HepG2 (cell line): ENCODE measurements at regions not wholly inside any gene's neighbourhood (a gene's known extent, or its start where the extent isn't known, plus 50 kb on each side); places are given as distances from the start of the nearest gene placed in this dataset.
A peak's percentile ranks its signal among the peaks of the same experiment; 100 is the strongest.

ENCODE experiments used
- ARID2 ChIP-seq: sonication (generic); formaldehyde crosslinking; IDR thresholded peaks from 2 replicates; pipeline ENCODE4 v1.8.1; 2022; ENCODE audit warnings: mild to moderate bottlenecking, missing genetic modification reagents, borderline replicate concordance
- ATF7 ChIP-seq, 2 experiments: fragments of 450-650 bp in 1 of 2; sonication (generic) in 1 of 2; formaldehyde crosslinking in 1 of 2; IDR thresholded peaks; 2 replicates each; pipeline versions ENCODE4 v1.4.0 to v1.6.1; 2016 to 2020; ENCODE audit warnings: antibody characterized with exemption in 1 of 2, mild to moderate bottlenecking in 1 of 2, missing genetic modification reagents in 1 of 2
- EEA1 ChIP-seq: sonication (generic); formaldehyde crosslinking; IDR thresholded peaks from 2 replicates; pipeline ENCODE4 v1.5.1; 2020; ENCODE audit warnings: mild to moderate bottlenecking, missing genetic modification reagents, borderline replicate concordance
- ESRRA ChIP-seq: sonication (generic); formaldehyde crosslinking; IDR thresholded peaks from 2 replicates; pipeline ENCODE4 v1.5.1; 2020; ENCODE audit warnings: mild to moderate bottlenecking, low read depth, missing genetic modification reagents
- IRX3 ChIP-seq: sonication (generic); formaldehyde crosslinking; IDR thresholded peaks from 2 replicates; pipeline ENCODE4 v1.8.1; 2023; ENCODE audit warnings: mild to moderate bottlenecking, low read depth, missing genetic modification reagents, borderline replicate concordance
- MED1 ChIP-seq: sonication (generic); formaldehyde crosslinking; IDR thresholded peaks from 2 replicates; pipeline ENCODE4 v1.4.0; 2020; ENCODE audit warnings: missing genetic modification reagents
- MYC ChIP-seq: sonication (generic); formaldehyde crosslinking; IDR thresholded peaks from 2 replicates; pipeline ENCODE4 v1.9.0; 2021; ENCODE audit warnings: missing genetic modification reagents, borderline replicate concordance
- NCOA1 ChIP-seq: sonication (generic); formaldehyde crosslinking; IDR thresholded peaks from 2 replicates; pipeline ENCODE4 v1.9.0; 2021; ENCODE audit warnings: missing genetic modification reagents
- PHF8 ChIP-seq: sonication (generic); formaldehyde crosslinking; IDR thresholded peaks from 2 replicates; pipeline ENCODE4 v1.5.0; 2020; ENCODE audit warnings: missing genetic modification reagents
- SP140L ChIP-seq: sonication (generic); formaldehyde crosslinking; IDR thresholded peaks from 2 replicates; pipeline ENCODE4 v1.4.0; 2020; ENCODE audit warnings: missing genetic modification reagents, borderline replicate concordance
- TOPORS ChIP-seq: sonication (generic); formaldehyde crosslinking; IDR thresholded peaks from 2 replicates; pipeline ENCODE4 v1.8.0; 2023; ENCODE audit warnings: mild to moderate bottlenecking, missing genetic modification reagents
- ZC3H4 ChIP-seq: sonication (generic); formaldehyde crosslinking; IDR thresholded peaks from 2 replicates; pipeline ENCODE4 v1.4.0; 2020; ENCODE audit warnings: missing genetic modification reagents, borderline replicate concordance
- ZNF549 ChIP-seq: sonication (generic); formaldehyde crosslinking; IDR thresholded peaks from 2 replicates; pipeline ENCODE4 v1.5.0; 2020; ENCODE audit warnings: missing genetic modification reagents
- ZSCAN22 ChIP-seq: sonication (generic); formaldehyde crosslinking; IDR thresholded peaks from 2 replicates; pipeline ENCODE4 v1.4.0; 2020; ENCODE audit warnings: mild to moderate bottlenecking, missing genetic modification reagents
- TF ChIP-seq, protein P1 (sequence below): sonication (generic); formaldehyde crosslinking; IDR thresholded peaks from 2 replicates; pipeline ENCODE4 v1.8.0; 2022; ENCODE audit warnings: mild to moderate bottlenecking, missing genetic modification reagents; ENCODE audit not compliant: insufficient replicate concordance
- TF ChIP-seq, protein P2 (sequence below): sonication (generic); formaldehyde crosslinking; IDR thresholded peaks from 2 replicates; pipeline ENCODE4 v1.8.0; 2022; ENCODE audit warnings: missing genetic modification reagents, mild to moderate bottlenecking, moderate library complexity, borderline replicate concordance
- TF ChIP-seq, protein P3 (sequence below): sonication (generic); formaldehyde crosslinking; IDR thresholded peaks from 2 replicates; pipeline ENCODE4 v1.5.1; 2020; ENCODE audit warnings: missing genetic modification reagents, mild to moderate bottlenecking, borderline replicate concordance
- TF ChIP-seq, protein P4 (sequence below), 2 experiments: sonication (generic) in 1 of 2; formaldehyde crosslinking in 1 of 2; IDR thresholded peaks; 2 replicates each; pipeline versions ENCODE4 v1.6.1 to v1.9.0; 2014 to 2022; ENCODE audit warnings: antibody characterized with exemption in 1 of 2, borderline replicate concordance in 1 of 2, inconsistent platforms in 1 of 2, low read depth in 1 of 2, missing genetic modification reagents in 1 of 2

DNA sequence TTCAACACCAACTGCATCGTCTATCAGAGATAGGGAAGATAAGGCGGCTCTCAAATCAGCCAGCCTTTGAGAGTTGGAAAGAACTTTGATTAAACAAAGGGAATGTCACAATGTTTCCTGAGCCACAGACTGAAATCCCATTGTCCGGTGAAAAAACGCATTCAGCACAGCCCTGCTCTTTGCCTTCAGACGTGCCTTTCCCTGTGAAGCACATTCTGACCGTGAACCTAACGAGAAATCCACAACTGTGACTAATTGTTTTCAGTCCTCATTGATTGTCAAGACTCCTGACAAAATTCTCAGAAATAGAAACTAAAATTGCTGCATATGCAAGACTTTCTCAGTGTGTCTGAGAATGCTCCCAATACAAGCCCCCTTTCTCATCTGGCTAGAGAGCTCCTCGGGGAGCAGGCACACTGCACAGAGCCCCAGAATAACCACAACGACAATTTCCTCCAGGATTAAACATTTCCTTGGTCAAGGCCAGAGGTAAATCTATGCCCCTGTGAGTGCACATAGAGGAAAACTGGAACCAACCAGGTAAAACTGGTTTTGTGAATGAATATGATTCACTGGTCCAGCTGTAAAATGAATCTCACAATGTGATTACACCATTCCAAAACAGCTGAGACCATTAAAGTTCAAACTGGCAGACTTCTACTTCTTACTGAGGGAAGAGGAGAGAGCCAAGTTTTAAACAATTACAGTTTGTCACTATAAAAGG, 561.9 kb upstream of the ID2 start (continued):
- peak; percentile 38; the same call in 1 of the 2 replicates for TF ChIP-seq MYC (CRISPR knock-in tag)
- TF ChIP-seq ZC3H4 (CRISPR knock-in tag), result no peak
- TF ChIP-seq ARID2 (CRISPR knock-in tag), result no peak; the same call in 1 of the 2 replicates
- no peak for TF ChIP-seq EEA1 (CRISPR knock-in tag)
- TF ChIP-seq ATF7 (IDR thresholded peaks at IDR 0.05), result no peak
- TF ChIP-seq ATF7 (CRISPR knock-in tag; IDR thresholded peaks at IDR 0.05), result peak; percentile 53; the same call in 1 of the 2 replicates
- TF ChIP-seq, protein P1, sequence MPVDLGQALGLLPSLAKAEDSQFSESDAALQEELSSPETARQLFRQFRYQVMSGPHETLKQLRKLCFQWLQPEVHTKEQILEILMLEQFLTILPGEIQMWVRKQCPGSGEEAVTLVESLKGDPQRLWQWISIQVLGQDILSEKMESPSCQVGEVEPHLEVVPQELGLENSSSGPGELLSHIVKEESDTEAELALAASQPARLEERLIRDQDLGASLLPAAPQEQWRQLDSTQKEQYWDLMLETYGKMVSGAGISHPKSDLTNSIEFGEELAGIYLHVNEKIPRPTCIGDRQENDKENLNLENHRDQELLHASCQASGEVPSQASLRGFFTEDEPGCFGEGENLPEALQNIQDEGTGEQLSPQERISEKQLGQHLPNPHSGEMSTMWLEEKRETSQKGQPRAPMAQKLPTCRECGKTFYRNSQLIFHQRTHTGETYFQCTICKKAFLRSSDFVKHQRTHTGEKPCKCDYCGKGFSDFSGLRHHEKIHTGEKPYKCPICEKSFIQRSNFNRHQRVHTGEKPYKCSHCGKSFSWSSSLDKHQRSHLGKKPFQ, result no peak
- TF ChIP-seq, protein P2, sequence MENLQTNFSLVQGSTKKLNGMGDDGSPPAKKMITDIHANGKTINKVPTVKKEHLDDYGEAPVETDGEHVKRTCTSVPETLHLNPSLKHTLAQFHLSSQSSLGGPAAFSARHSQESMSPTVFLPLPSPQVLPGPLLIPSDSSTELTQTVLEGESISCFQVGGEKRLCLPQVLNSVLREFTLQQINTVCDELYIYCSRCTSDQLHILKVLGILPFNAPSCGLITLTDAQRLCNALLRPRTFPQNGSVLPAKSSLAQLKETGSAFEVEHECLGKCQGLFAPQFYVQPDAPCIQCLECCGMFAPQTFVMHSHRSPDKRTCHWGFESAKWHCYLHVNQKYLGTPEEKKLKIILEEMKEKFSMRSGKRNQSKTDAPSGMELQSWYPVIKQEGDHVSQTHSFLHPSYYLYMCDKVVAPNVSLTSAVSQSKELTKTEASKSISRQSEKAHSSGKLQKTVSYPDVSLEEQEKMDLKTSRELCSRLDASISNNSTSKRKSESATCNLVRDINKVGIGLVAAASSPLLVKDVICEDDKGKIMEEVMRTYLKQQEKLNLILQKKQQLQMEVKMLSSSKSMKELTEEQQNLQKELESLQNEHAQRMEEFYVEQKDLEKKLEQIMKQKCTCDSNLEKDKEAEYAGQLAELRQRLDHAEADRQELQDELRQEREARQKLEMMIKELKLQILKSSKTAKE (CRISPR knock-in tag), result peak; percentile 76; the same call in 1 of the 2 replicates
- TF ChIP-seq, protein P3, sequence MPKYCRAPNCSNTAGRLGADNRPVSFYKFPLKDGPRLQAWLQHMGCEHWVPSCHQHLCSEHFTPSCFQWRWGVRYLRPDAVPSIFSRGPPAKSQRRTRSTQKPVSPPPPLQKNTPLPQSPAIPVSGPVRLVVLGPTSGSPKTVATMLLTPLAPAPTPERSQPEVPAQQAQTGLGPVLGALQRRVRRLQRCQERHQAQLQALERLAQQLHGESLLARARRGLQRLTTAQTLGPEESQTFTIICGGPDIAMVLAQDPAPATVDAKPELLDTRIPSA (CRISPR knock-in tag), result no peak
- TF ChIP-seq NCOA1 (CRISPR knock-in tag), result no peak
- no peak for TF ChIP-seq ZNF549
- TF ChIP-seq IRX3 (CRISPR knock-in tag), result 0 out of 2 replicates have a peak, but pooled peaks have one; percentile 62
- TF ChIP-seq SP140L (CRISPR knock-in tag), result no peak
- no peak; the same call in 1 of the 2 replicates for TF ChIP-seq ZSCAN22 (CRISPR knock-in tag)
- peak; percentile 100 for TF ChIP-seq MED1 (CRISPR knock-in tag)
- TF ChIP-seq TOPORS (CRISPR knock-in tag), result peak; percentile 37; the same call in 1 of the 2 replicates
- TF ChIP-seq ESRRA (CRISPR knock-in tag), result no peak; the same call in 1 of the 2 replicates
- TF ChIP-seq, protein P4, sequence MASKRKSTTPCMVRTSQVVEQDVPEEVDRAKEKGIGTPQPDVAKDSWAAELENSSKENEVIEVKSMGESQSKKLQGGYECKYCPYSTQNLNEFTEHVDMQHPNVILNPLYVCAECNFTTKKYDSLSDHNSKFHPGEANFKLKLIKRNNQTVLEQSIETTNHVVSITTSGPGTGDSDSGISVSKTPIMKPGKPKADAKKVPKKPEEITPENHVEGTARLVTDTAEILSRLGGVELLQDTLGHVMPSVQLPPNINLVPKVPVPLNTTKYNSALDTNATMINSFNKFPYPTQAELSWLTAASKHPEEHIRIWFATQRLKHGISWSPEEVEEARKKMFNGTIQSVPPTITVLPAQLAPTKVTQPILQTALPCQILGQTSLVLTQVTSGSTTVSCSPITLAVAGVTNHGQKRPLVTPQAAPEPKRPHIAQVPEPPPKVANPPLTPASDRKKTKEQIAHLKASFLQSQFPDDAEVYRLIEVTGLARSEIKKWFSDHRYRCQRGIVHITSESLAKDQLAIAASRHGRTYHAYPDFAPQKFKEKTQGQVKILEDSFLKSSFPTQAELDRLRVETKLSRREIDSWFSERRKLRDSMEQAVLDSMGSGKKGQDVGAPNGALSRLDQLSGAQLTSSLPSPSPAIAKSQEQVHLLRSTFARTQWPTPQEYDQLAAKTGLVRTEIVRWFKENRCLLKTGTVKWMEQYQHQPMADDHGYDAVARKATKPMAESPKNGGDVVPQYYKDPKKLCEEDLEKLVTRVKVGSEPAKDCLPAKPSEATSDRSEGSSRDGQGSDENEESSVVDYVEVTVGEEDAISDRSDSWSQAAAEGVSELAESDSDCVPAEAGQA (IDR thresholded peaks at IDR 0.05; ENCODE audit: low read depth), result no peak
- TF ChIP-seq, protein P4 (CRISPR knock-in tag; IDR thresholded peaks at IDR 0.05; ENCODE audit: borderline replicate concordance), result peak; percentile 84
- no peak for TF ChIP-seq PHF8
